ENCODE measurements at regions not wholly inside any gene's neighbourhood (a gene's known extent, or its start where the extent isn't known, plus 50 kb on each side); places are given as distances from the start of the nearest gene placed in this dataset.

DNA sequence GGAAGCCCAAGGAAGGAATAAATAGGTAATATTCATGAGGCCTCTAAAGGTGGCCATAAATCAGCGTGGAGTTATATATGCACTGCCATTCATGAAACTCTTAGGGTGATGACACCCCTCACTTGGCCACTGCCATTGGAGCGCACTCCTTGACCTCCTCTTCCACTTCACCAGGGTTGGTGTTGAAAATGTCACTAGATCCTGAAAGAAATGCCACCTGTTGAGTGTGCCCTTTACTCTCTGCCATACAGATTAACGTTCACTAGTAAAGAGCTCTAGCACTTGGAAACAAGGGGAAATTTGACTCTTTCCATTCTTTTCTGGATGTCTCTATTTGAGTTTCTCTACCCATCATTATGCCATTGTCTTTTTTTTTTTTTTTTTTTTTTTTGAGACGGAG, 83.5 kb upstream of the GREM2 start:
- TF ChIP-seq SUZ12 (IDR thresholded peaks at IDR 0.05): no peak
- TF ChIP-seq SP1 (IDR thresholded peaks at IDR 0.05): no peak
- no peak for TF ChIP-seq LEF1 (IDR thresholded peaks at IDR 0.05; ENCODE audit: borderline replicate concordance)
- no peak for TF ChIP-seq ARNT (IDR thresholded peaks at IDR 0.05)
- no peak for TF ChIP-seq BHLHE40 (IDR thresholded peaks at IDR 0.05; ENCODE audit: borderline replicate concordance)
- TF ChIP-seq, protein P1, sequence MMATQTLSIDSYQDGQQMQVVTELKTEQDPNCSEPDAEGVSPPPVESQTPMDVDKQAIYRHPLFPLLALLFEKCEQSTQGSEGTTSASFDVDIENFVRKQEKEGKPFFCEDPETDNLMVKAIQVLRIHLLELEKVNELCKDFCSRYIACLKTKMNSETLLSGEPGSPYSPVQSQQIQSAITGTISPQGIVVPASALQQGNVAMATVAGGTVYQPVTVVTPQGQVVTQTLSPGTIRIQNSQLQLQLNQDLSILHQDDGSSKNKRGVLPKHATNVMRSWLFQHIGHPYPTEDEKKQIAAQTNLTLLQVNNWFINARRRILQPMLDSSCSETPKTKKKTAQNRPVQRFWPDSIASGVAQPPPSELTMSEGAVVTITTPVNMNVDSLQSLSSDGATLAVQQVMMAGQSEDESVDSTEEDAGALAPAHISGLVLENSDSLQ (IDR thresholded peaks at IDR 0.05): no peak
- TF ChIP-seq ZNF384 (IDR thresholded peaks at IDR 0.05): no peak
- no peak for TF ChIP-seq CTBP1 (IDR thresholded peaks at IDR 0.05; ENCODE audit: borderline replicate concordance)
- TF ChIP-seq FOXM1 (IDR thresholded peaks at IDR 0.05; ENCODE audit: borderline replicate concordance): no peak
- TF ChIP-seq NFRKB (IDR thresholded peaks at IDR 0.05): no peak
- TF ChIP-seq L3MBTL2 (conservative IDR thresholded peaks at IDR 0.05): no peak
- TF ChIP-seq FOXA1 (IDR thresholded peaks at IDR 0.05): no peak
- no peak for TF ChIP-seq ELF4 (IDR thresholded peaks at IDR 0.05)
